Activated T-cell treated with anti-CD3 and anti-CD28 coated beads for 48 hours (primary cell): ENCODE measurements at regions not wholly inside any gene's neighbourhood (a gene's known extent, or its start where the extent isn't known, plus 50 kb on each side); places are given as distances from the start of the nearest gene placed in this dataset.
"Not testable (repeated sequence)": the region's sequence is repeated elsewhere in the genome, so short reads cannot be mapped to it uniquely, and the experiment has no call there.

Experiments used
- DNase-seq: peaks from one replicate; pipeline ENCODE4 v3.0.0-alpha.2; 2020; ENCODE audit warnings: low read depth

DNA sequence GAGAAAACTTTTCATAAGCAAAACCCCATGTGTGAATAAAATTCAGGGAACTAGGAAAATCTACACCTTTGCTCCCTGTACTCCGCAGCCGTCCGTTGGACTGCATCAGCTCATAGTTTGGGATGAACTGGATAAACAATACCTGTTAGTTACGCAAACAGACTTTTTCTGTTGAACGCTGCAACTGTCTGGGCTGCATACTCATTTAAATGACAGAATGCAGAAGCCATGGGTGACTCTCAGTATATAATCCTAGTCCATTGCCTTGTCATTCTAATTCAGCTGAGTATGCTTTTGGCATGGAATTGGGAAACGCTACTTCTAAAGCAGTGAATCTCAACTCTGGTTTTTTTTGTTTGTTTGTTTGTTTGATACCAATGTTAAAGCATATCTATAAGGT, 151.6 kb downstream of the SLITRK1 start:
- no peak for DNase-seq

GRCh38 chr13:83722443-83722842, 159.8 kb downstream of the SLITRK1 start:
- DNase-seq = no peak

DNA sequence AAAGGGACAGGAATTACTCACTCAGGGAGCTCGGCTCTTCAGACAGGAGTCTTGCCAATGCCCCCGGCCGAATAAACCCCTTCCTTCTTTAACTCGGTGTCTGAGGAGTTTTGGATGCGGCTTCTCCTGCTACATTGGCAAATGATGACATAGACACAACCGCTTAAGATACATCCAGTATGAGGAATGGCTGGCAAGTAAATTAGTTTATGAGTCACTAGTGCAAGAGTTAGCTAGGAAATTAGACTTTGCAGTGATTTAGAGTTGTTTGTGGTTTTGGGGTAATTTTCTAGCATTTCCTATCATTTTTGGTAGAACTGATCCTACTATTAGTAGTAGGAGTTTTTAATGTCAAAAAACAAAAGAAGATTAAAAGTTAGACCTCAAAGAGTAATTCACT, 166.2 kb downstream of the SLITRK1 start:
- DNase-seq = no peak

GRCh38 chr13:83714236-83714635, 168.0 kb downstream of the SLITRK1 start:
- DNase-seq = no peak

DNA sequence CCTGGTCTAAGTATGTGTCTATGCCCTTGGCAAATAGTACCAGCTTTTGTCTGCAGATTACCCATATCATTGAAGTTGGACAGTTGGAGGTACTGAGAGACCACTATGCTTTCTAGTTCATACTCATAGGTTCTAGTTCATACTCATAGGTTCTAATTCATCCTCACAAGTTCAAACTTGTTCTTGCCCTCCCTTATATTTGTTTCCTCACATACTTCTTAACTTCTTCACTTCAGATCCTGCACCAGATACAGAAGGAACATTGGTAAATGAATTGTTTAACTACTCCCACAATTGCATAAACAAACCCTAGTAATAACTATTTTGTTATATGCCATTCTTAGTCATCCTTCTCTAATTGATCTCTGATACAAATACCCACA, 172.2 kb downstream of the SLITRK1 start:
- DNase-seq = no peak

DNA sequence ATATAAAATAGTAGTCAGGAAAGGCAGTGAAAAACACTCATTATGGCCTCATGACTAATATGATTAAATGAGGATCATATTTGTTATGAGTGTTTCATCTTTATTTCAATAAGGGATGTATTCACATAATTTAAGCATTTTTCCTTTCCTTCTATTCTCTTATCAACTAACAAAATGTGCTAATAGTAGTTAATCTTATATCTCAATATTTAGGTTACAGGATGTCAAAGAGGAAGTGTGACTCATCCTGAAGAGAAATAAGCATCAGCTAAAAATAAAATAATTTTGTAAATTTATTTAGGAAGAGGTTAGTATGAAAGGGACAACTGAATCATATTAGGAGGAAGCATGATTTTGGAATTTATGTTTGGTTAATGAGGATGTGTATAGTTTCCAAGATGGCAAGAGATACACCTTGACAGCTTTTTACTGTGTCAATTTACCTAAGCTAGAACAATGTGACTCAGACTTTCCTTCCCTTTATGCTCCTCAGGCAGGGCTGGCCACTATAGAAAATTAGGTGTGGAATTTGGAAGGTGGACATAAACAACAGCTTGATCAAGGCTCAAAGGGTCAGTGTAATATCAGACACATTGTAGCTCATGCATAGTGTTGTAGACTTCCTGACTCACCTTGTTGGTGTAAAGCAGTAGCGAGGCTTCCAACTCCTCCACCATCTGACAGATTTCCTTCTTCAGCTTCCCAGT, 172.7 kb downstream of the SLITRK1 start:
- DNase-seq = no peak

DNA sequence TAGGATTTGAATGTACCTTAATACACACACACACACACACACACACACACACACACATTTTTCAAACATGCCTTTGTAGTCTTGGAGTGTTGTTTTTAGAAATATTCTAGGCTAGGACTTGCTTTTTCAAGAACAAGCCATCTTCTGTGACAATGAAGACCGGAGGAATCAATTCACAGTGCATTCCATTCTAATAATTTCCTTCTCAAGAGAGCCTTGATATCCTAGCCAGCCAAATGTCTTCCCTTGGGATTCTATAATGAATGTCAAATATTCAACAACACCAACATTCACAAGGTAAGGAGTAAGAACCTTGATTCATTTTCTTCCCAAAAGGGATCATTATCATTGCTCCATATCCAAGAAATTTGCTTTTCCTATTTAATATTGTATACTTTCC, 180.3 kb downstream of the SLITRK1 start:
- DNase-seq = no peak

DNA sequence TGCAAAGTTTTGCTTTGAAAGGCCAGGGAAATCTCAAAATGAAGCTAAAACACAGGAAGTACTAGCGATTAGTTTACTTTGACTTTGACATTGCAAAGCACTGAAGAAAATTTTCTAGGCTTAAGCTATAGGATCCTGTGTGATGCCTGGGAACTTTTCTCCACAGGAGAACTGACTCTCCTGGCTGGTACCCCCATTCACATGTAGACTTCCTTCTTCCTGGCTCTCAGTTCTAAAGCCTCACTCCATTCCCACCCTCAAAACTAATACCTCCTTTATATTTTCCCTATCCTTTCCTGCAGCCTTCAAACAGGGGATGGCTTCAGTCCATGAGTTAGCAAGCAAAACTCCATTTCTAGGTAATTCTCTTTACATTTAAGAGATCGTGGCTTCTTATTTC, 189.5 kb downstream of the SLITRK1 start:
- no peak for DNase-seq

- no peak for DNase-seq
Observed at GRCh38 chr13:83691966-83692365, 190.3 kb downstream of the SLITRK1 start.

DNA sequence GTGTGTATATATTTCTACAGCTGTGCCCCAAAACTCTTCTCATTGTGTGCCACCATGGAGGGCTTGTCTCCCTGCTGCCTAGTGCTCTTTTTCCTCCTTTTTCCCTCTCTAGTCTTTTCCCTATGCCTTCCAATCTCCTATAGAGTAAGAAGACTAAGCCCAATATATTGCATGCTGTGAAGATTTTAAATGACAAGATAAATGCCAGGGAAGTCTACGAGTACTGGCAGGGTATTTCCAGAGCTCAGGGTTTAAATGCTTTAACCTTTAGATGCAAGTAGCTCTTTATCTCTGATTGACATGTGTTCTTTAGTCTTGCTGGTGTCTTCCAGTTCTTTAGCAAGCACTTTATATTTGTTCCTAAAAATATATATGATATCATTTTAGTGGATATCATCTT, 200.7 kb downstream of the SLITRK1 start:
- DNase-seq = no peak

DNA sequence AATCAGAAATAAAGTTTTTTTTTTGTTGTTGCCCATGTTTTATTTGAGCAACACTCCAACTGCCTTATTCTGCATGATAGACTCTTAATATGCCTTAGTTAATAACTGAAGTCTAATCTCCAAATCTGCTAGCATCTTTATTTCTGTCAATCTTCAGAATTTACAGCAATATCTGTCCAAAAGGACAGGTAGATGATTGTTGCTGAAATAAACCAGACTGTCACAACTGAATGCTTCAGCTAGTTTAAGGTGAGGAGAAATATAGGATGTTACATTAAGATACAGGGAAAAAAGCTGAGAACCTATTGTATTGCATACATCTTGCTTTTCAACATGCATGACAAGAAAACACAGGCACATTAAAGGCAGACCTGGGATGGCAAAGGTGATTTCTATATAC, 204.3 kb downstream of the SLITRK1 start:
- DNase-seq = no peak

DNA sequence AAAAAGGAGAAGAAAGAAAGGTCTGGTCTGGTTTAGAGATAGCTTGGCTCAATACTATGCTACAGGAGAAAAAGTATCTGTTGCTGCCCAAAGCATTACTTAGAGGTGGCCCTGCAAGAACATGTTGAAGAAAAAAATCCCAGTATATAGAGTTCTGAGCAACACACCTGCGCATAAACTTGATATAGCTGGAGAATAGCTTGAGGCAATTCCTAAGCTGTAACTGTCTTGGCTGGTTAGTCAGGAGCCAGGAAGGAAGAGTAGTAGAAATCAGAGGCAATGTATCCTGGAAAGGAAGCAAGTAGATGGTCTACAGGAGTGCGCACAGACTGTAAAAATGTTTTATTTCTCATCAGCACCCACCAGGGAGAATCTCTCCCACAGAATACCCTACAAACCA, 209.7 kb downstream of the SLITRK1 start:
- no peak for DNase-seq

DNA sequence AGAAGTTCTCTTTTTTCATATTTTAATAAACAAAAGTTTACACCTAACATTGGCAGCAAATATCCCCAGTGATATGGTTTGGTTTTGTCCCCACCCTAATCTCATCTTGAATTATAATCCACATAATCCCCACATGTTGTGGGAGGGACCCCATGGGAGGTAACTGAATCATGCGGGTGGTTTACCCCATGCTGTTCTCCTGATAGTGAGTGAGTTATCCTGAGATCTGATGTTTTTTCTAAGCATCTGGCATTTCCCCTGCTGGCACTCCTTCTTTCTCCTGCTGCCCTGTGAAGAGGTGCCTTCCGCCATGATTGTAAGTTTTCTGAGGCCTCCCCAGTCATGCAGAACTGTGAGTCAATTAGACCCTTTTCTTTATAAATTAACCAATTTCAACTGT, 214.7 kb downstream of the SLITRK1 start:
- DNase-seq = no peak

- no peak for DNase-seq
Observed at GRCh38 chr13:83666141-83666540, 216.1 kb downstream of the SLITRK1 start.

- no peak for DNase-seq
Observed at GRCh38 chr13:83657281-83657680, 225.0 kb downstream of the SLITRK1 start.

DNA sequence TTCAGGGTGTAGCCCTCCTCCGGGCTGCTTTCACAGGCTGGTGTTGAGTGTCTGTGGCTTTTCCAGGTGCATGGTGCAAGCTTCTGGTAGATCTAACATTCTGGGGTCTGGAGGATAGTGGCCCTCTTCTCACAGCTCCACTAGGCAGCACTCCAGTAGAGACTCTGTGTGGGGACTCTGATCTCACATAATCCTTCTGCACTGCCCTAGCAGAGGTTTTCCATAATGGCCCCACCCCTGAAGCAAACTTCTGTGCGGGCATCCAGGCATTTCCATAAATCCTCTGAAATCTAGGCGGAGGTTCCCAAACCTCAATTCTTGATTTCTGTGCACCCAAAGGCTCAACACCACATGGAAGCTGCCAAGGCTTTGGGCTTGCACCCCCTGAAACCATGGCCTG, 239.7 kb downstream of the SLITRK1 start:
- not testable (repeated sequence) for DNase-seq

DNA sequence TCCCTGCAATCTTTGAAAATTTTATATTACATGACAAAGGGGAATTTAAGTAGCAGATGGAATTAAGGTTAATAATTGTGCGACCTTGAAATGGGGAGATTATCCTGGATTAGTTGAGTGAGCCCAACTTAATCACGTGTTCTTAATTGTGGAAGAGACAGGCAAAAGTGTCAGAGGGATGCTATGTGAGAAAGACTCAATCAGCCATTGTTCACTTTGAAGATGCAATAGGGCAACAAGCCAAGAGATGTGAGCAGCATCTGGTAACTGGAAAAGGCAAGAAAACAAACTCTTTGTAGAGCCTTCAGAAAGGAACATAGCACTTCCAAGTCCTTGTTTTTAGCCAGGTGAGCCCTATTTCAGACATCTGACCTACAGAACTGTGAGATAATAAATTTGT, 247.7 kb downstream of the SLITRK1 start:
- DNase-seq = no peak

DNA sequence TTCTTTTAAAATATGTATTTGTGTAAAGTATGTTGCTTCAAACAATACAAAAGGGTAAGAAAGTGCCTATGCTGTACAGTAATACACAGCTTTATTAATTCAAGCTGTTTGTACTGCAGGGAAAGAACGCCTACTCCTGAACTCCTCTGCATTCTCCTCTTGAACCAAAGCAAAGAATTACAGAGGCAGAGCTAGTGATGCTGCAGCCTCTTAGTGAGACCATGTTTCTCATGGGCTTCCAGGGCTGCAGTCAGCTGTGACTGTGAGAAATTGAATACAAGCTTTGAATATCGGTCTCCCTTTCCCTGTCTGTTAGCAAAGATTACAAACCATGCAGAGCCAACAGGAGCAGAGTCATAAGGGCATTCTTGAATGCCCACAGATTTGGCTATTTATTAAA, 248.5 kb downstream of the SLITRK1 start:
- no peak for DNase-seq

GRCh38 chr13:83622422-83622784, 259.9 kb downstream of the SLITRK1 start:
- no peak for DNase-seq

- DNase-seq = no peak
Observed at GRCh38 chr13:83621765-83622421, 260.4 kb downstream of the SLITRK1 start.

DNA sequence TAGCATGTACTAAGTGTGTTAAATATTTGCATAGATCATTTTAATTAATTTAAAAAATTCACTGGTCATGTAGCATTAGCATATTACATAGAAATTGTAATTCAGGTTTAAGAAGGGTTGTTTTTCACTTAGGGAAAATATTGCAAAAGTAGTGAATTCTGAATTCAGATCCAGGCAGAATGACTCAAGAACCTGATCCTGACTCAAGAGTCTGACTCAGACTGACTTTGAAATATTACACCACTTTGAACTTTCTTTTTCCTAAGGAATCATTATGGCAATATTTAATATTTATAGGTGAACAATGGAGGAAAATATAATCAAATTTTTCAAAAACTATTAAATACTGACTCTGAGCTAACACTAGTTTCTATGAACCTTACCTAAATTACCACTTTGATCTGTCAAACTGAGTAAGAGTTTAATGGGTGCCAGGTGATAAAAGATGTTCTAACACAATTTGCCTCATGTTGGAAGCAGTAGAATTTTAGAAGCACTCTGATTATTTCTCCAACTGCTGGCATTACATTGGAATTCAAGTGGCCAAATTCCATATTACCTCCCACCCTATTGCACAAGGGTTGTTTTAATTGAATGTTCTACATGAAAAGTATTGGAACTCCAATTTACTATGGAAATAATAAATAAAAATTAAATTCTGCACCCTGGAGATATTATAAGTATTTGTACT, 261.6 kb downstream of the SLITRK1 start:
- DNase-seq = no peak

DNA sequence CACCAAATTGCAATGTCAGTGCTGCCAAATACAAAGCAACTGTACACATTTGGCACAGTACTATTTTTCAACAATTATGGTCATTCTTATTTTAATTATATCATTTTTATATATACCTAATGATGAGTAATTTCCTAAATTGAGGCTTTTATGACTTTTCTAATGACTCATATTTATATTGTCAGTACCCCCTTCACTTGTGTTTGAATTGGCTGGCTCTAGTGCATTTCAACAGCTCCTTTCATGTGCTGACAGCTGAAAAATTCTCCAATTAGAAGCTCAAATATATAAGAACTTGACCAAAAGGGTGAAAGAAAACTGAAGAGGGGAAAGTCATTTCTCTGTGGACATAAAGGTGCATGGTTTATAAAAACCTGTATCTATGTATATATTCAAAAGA, 263.3 kb downstream of the SLITRK1 start:
- no peak for DNase-seq

DNA sequence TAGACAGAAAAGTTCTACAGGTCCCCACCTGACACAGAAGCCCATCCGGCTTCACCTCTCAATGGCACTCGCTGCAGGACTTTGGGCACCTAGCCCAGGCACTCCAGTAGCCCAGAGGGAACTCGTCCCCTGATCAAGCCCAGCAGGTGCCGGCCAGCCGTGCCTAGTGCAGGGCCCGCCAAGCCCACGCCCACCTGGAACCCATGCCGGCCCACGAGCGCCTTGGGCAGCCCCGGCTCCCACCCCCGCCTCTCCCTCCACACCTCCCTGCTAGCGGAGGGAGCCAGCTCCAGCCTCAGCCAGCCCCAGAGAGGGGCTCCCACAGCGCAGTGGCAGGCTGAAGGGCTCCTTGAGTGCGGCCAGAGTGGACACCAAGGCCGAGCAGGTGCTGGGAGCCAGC, 268.8 kb downstream of the SLITRK1 start:
- DNase-seq = no peak

- DNase-seq = no peak
Observed at GRCh38 chr13:83601539-83601938, 280.7 kb downstream of the SLITRK1 start.
